H1 (cell line): ENCODE measurements at regions not wholly inside any gene's neighbourhood (a gene's known extent, or its start where the extent isn't known, plus 50 kb on each side); places are given as distances from the start of the nearest gene placed in this dataset.

Source experiments
- TBP ChIP-seq: IDR thresholded peaks from 2 replicates; pipeline ENCODE4 v1.6.1; 2011; ENCODE audit warnings: low read depth, low read length, improper control_type of control experiment

- TF ChIP-seq TBP = no peak
These were observed 479.6 kb upstream of the KLF4 start (continued) for GRCh38 chr9:107969141-107969540.
